Endothelial cell (in vitro differentiated cells): ENCODE measurements at regions not wholly inside any gene's neighbourhood (a gene's known extent, or its start where the extent isn't known, plus 50 kb on each side); places are given as distances from the start of the nearest gene placed in this dataset.

ENCODE experiments used
- DNase-seq: peaks from one replicate; pipeline ENCODE4 v3.0.0; 2021; ENCODE audit warnings: low spot score
- H3K27ac Mint-ChIP-seq: one replicate; pipeline ENCODE4 v1.8.0; 2021; ENCODE audit warnings: mixed read lengths, inconsistent platforms; ENCODE audit not compliant: unreplicated experiment
- H3K27me3 Mint-ChIP-seq: one replicate; pipeline ENCODE4 v1.8.0; 2021; ENCODE audit warnings: mild to moderate bottlenecking, moderate library complexity, mixed read lengths, inconsistent platforms; ENCODE audit not compliant: unreplicated experiment
- H3K36me3 Mint-ChIP-seq: one replicate; pipeline ENCODE4 v1.8.0; 2021; ENCODE audit warnings: mild to moderate bottlenecking, low read depth, mixed read lengths, inconsistent platforms; ENCODE audit not compliant: unreplicated experiment
- H3K4me1 Mint-ChIP-seq: one replicate; pipeline ENCODE4 v1.8.0; 2021; ENCODE audit warnings: mild to moderate bottlenecking, mixed read lengths, inconsistent platforms; ENCODE audit not compliant: unreplicated experiment
- H3K4me3 Mint-ChIP-seq: one replicate; pipeline ENCODE4 v1.8.0; 2021; ENCODE audit warnings: mild to moderate bottlenecking, mixed read lengths, inconsistent platforms; ENCODE audit not compliant: unreplicated experiment
- H3K9me3 Mint-ChIP-seq: one replicate; pipeline ENCODE4 v1.8.0; 2021; ENCODE audit warnings: mixed read lengths, inconsistent platforms; ENCODE audit not compliant: unreplicated experiment
- CTCF ChIP-seq: fragments of 200-600 bp; sonication (generic); IDR thresholded peaks from one replicate; pipeline ENCODE4 v1.5.0; 2021; ENCODE audit warnings: antibody characterized with exemption; ENCODE audit not compliant: unreplicated experiment

GRCh38 chr21:32061729-32062128 is 188.9 kb downstream of the HUNK start:
- no peak for DNase-seq
- H3K36me3 Mint-ChIP-seq = no peaks in the 10 kb centered on the region
- H3K9me3 Mint-ChIP-seq = no peaks in the 10 kb centered on the region
- TF ChIP-seq CTCF = no peak
- peaks cover 8% of the 10 kb centered on the region for H3K27me3 Mint-ChIP-seq
- no peak overlapping the region for H3K27ac Mint-ChIP-seq
- H3K4me1 Mint-ChIP-seq = no peaks in the 10 kb centered on the region
- H3K4me3 Mint-ChIP-seq = no peak overlapping the region

- no peak for DNase-seq
- Mint-ChIP-seq H3K36me3 (no peaks in the 10 kb centered on the region), H3K4me3 (no peak overlapping the region), H3K4me1 (peaks cover 4% of the 10 kb centered on the region), H3K27me3 (peaks cover 5% of the 10 kb centered on the region), H3K9me3 (no peaks in the 10 kb centered on the region), H3K27ac (no peak overlapping the region)
- TF ChIP-seq CTCF = no peak
Measured at GRCh38 chr21:32056791-32057190, 184.0 kb downstream of the HUNK start.

GRCh38 chr21:32055305-32055704 is 182.5 kb downstream of the HUNK start:
- TF ChIP-seq CTCF = no peak
- no peak overlapping the region for H3K27ac Mint-ChIP-seq
- H3K36me3 Mint-ChIP-seq = no peaks in the 10 kb centered on the region
- H3K4me3 Mint-ChIP-seq = no peak overlapping the region
- peaks cover 4% of the 10 kb centered on the region for H3K4me1 Mint-ChIP-seq
- H3K9me3 Mint-ChIP-seq = no peaks in the 10 kb centered on the region
- peaks cover 5% of the 10 kb centered on the region for H3K27me3 Mint-ChIP-seq
- no peak for DNase-seq
